H1 (cell line): ENCODE measurements at regions not wholly inside any gene's neighbourhood (a gene's known extent, or its start where the extent isn't known, plus 50 kb on each side); places are given as distances from the start of the nearest gene placed in this dataset.

Experiments used
- POLR2A ChIP-seq, 2 experiments: IDR thresholded peaks; 1 replicate in 1 of 2; 2 replicates in 1 of 2; pipeline ENCODE4 v1.6.1; 2011; ENCODE audit warnings: low read depth in 2 of 2, low read length in 2 of 2, mild to moderate bottlenecking in 2 of 2; ENCODE audit errors: control extremely low read depth in 1 of 2
- RAD21 ChIP-seq, 2 experiments: IDR thresholded peaks in 1 of 2; conservative IDR thresholded peaks in 1 of 2; 2 replicates each; pipeline ENCODE4 v1.6.1; 2011; ENCODE audit warnings: low read depth in 2 of 2, low read length in 2 of 2, improper control_type of control experiment in 1 of 2, inconsistent platforms in 1 of 2, mild to moderate bottlenecking in 1 of 2, moderate library complexity in 1 of 2
- TF ChIP-seq, protein P1 (sequence below): fragments of 300-600 bp; sonication (generic); IDR thresholded peaks from 2 replicates; pipeline ENCODE4 v1.7.1; 2012; ENCODE audit warnings: low read length, moderate library complexity, mild to moderate bottlenecking, inconsistent platforms; ENCODE audit not compliant: insufficient replicate concordance

DNA sequence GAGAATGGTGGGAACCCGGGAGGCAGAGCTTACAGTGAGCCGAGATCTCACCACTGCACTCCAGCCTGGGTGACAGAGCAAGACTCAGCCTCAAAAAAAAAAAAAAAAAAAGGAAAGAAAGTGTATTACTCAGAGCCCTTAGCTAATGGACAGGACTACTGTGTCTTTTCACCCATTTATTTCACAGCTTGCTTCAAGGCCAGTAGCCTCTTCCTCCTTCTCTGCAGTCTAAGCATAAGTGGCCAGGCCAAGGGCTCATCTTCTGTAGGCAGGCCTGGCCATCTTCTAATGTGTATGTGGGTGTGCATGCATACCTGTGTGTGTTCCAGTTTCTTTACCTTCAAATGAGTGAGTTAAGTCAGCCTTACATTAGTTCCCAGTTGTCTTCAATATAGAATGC, 94.8 kb upstream of the GDF10 start:
- TF ChIP-seq, protein P1, sequence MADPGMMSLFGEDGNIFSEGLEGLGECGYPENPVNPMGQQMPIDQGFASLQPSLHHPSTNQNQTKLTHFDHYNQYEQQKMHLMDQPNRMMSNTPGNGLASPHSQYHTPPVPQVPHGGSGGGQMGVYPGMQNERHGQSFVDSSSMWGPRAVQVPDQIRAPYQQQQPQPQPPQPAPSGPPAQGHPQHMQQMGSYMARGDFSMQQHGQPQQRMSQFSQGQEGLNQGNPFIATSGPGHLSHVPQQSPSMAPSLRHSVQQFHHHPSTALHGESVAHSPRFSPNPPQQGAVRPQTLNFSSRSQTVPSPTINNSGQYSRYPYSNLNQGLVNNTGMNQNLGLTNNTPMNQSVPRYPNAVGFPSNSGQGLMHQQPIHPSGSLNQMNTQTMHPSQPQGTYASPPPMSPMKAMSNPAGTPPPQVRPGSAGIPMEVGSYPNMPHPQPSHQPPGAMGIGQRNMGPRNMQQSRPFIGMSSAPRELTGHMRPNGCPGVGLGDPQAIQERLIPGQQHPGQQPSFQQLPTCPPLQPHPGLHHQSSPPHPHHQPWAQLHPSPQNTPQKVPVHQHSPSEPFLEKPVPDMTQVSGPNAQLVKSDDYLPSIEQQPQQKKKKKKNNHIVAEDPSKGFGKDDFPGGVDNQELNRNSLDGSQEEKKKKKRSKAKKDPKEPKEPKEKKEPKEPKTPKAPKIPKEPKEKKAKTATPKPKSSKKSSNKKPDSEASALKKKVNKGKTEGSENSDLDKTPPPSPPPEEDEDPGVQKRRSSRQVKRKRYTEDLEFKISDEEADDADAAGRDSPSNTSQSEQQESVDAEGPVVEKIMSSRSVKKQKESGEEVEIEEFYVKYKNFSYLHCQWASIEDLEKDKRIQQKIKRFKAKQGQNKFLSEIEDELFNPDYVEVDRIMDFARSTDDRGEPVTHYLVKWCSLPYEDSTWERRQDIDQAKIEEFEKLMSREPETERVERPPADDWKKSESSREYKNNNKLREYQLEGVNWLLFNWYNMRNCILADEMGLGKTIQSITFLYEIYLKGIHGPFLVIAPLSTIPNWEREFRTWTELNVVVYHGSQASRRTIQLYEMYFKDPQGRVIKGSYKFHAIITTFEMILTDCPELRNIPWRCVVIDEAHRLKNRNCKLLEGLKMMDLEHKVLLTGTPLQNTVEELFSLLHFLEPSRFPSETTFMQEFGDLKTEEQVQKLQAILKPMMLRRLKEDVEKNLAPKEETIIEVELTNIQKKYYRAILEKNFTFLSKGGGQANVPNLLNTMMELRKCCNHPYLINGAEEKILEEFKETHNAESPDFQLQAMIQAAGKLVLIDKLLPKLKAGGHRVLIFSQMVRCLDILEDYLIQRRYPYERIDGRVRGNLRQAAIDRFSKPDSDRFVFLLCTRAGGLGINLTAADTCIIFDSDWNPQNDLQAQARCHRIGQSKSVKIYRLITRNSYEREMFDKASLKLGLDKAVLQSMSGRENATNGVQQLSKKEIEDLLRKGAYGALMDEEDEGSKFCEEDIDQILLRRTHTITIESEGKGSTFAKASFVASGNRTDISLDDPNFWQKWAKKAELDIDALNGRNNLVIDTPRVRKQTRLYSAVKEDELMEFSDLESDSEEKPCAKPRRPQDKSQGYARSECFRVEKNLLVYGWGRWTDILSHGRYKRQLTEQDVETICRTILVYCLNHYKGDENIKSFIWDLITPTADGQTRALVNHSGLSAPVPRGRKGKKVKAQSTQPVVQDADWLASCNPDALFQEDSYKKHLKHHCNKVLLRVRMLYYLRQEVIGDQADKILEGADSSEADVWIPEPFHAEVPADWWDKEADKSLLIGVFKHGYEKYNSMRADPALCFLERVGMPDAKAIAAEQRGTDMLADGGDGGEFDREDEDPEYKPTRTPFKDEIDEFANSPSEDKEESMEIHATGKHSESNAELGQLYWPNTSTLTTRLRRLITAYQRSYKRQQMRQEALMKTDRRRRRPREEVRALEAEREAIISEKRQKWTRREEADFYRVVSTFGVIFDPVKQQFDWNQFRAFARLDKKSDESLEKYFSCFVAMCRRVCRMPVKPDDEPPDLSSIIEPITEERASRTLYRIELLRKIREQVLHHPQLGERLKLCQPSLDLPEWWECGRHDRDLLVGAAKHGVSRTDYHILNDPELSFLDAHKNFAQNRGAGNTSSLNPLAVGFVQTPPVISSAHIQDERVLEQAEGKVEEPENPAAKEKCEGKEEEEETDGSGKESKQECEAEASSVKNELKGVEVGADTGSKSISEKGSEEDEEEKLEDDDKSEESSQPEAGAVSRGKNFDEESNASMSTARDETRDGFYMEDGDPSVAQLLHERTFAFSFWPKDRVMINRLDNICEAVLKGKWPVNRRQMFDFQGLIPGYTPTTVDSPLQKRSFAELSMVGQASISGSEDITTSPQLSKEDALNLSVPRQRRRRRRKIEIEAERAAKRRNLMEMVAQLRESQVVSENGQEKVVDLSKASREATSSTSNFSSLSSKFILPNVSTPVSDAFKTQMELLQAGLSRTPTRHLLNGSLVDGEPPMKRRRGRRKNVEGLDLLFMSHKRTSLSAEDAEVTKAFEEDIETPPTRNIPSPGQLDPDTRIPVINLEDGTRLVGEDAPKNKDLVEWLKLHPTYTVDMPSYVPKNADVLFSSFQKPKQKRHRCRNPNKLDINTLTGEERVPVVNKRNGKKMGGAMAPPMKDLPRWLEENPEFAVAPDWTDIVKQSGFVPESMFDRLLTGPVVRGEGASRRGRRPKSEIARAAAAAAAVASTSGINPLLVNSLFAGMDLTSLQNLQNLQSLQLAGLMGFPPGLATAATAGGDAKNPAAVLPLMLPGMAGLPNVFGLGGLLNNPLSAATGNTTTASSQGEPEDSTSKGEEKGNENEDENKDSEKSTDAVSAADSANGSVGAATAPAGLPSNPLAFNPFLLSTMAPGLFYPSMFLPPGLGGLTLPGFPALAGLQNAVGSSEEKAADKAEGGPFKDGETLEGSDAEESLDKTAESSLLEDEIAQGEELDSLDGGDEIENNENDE, result no peak
- TF ChIP-seq POLR2A (IDR thresholded peaks at IDR 0.05; ENCODE audit: control extremely low read depth in 1 of 2, low read depth in 2 of 2, low read length in 2 of 2) (no peak), RAD21 (IDR thresholded peaks at IDR 0.05 in 1 of 2, conservative IDR thresholded peaks at IDR 0.05 in 1 of 2; ENCODE audit: low read depth in 2 of 2, low read length in 2 of 2) (no peak)
